Mammary epithelial cell (primary cell): ENCODE measurements at regions not wholly inside any gene's neighbourhood (a gene's known extent, or its start where the extent isn't known, plus 50 kb on each side); places are given as distances from the start of the nearest gene placed in this dataset.

ENCODE experiments used
- CTCF ChIP-seq, 2 donors: IDR thresholded peaks in 1 of 2; conservative IDR thresholded peaks in 1 of 2; 2 replicates each; pipeline ENCODE4 v1.5.1; 2011 to 2012; ENCODE audit warnings: inconsistent platforms in 2 of 2, low read length in 2 of 2, mild to moderate bottlenecking in 2 of 2, control low read depth in 1 of 2, low read depth in 1 of 2; ENCODE audit not compliant: insufficient read depth in 1 of 2; ENCODE audit errors: extremely low read depth in 1 of 2
- EZH2 ChIP-seq: IDR thresholded peaks from 2 replicates; pipeline ENCODE4 v1.6.1; 2012; ENCODE audit warnings: low read length, inconsistent platforms, borderline replicate concordance

GRCh38 chr20:57002066-57002570 lies 264.3 kb downstream of the BMP7 start:
- TF ChIP-seq CTCF (conservative IDR thresholded peaks at IDR 0.05 in 1 of 2, IDR thresholded peaks at IDR 0.05 in 1 of 2; ENCODE audit: extremely low read depth in 1 of 2, insufficient read depth in 1 of 2, low read depth in 1 of 2, low read length in 2 of 2): no peak
- TF ChIP-seq EZH2: no peak
